KMS-11 (cell line): ENCODE measurements at regions not wholly inside any gene's neighbourhood (a gene's known extent, or its start where the extent isn't known, plus 50 kb on each side); places are given as distances from the start of the nearest gene placed in this dataset.

Experiments
- H2AFZ ChIP-seq: fragments of 200-600 bp; sonication (generic); 2 replicates; pipeline ENCODE4 v1.6.1; 2016; ENCODE audit warnings: antibody characterized with exemption, mixed run types, low read depth
- H3K27ac ChIP-seq: fragments of 200-600 bp; sonication (generic); 2 replicates; pipeline ENCODE4 v1.6.1; 2016; ENCODE audit warnings: mild to moderate bottlenecking, mixed run types
- H3K27me3 ChIP-seq: fragments of 200-600 bp; sonication (generic); 2 replicates; pipeline ENCODE4 v1.6.1; 2017; ENCODE audit warnings: mild to moderate bottlenecking, low read depth, mixed run types, moderate library complexity; ENCODE audit not compliant: insufficient read depth
- H3K36me3 ChIP-seq: fragments of 200-600 bp; sonication (generic); 2 replicates; pipeline ENCODE4 v1.6.1; 2017; ENCODE audit warnings: mild to moderate bottlenecking, mixed run types; ENCODE audit not compliant: insufficient read depth
- H3K4me1 ChIP-seq: fragments of 200-600 bp; sonication (generic); 2 replicates; pipeline ENCODE4 v1.6.1; 2016; ENCODE audit warnings: mild to moderate bottlenecking, low read depth, mixed run types; ENCODE audit not compliant: poor library complexity, severe bottlenecking
- H3K4me2 ChIP-seq: fragments of 200-600 bp; sonication (generic); 2 replicates; pipeline ENCODE4 v1.7.0; 2016; ENCODE audit warnings: mild to moderate bottlenecking, mixed run types
- H3K4me3 ChIP-seq: fragments of 200-600 bp; sonication (generic); IDR thresholded peaks from 2 replicates; pipeline ENCODE4 v1.6.1; 2017; ENCODE audit warnings: low read depth, low read length, mixed read lengths; ENCODE audit not compliant: insufficient read depth
- H3K79me2 ChIP-seq: fragments of 200-600 bp; sonication (generic); 2 replicates; pipeline ENCODE4 v1.6.1; 2016; ENCODE audit warnings: low read depth, mixed run types; ENCODE audit not compliant: insufficient read depth
- H3K9ac ChIP-seq: fragments of 200-600 bp; sonication (generic); 2 replicates; pipeline ENCODE4 v1.6.1; 2016; ENCODE audit warnings: mild to moderate bottlenecking, mixed run types
- H4K20me1 ChIP-seq: fragments of 200-600 bp; sonication (generic); 2 replicates; pipeline ENCODE4 v1.6.1; 2016; ENCODE audit warnings: mild to moderate bottlenecking, mixed run types; ENCODE audit not compliant: insufficient read depth
- TF ChIP-seq, protein P1 (sequence below): fragments of 200-600 bp; sonication (generic); conservative IDR thresholded peaks from 2 replicates; pipeline ENCODE4 v1.6.1; 2017; ENCODE audit warnings: low read depth, mild to moderate bottlenecking, antibody characterized with exemption, low read length, moderate library complexity, mixed read lengths

DNA sequence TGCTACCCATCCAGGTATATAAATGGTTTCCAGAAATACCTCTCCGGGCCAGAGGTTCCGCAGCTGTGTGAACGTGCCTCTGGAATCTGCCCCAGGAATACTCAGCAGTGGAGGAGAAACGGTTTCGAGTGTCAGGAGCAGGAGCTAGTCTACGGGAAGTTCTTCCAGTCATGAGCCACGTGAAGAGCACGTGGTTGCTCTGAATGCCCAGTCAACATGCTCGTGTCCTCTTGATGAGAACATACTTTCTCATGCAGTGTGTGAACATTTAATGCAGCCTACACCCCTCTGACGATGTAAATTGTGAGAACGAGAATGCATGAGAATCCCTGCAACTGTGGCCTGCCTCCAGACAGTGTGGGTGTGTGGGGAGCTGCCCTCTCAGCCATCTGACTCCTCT, 277.0 kb upstream of the SHH start:
- Histone ChIP-seq H3K27me3 (no peaks in the 10 kb centered on the region), H2AFZ (no peak overlapping the region)
- TF ChIP-seq, protein P1, sequence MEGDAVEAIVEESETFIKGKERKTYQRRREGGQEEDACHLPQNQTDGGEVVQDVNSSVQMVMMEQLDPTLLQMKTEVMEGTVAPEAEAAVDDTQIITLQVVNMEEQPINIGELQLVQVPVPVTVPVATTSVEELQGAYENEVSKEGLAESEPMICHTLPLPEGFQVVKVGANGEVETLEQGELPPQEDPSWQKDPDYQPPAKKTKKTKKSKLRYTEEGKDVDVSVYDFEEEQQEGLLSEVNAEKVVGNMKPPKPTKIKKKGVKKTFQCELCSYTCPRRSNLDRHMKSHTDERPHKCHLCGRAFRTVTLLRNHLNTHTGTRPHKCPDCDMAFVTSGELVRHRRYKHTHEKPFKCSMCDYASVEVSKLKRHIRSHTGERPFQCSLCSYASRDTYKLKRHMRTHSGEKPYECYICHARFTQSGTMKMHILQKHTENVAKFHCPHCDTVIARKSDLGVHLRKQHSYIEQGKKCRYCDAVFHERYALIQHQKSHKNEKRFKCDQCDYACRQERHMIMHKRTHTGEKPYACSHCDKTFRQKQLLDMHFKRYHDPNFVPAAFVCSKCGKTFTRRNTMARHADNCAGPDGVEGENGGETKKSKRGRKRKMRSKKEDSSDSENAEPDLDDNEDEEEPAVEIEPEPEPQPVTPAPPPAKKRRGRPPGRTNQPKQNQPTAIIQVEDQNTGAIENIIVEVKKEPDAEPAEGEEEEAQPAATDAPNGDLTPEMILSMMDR = no peak

DNA sequence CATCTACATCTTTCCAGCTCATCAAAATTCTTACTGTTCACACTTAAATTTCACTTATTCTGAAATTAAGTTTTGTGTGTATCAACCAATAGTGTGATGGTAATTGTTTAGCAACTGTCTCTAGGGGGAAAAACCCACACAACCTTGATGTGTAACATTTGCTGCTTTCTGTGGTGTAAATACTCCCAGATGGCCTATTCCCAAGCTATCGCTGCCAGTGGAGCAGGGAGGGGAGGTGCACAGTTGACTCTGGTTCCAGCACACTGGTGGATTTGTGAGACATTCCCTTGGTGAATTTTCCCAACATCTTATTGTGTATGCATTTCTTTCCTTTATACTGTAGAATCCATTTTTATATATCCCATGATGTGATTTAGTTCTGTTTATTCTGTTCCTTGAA, 275.9 kb upstream of the SHH start:
- Histone ChIP-seq H3K79me2 (no peaks in the 10 kb centered on the region), H3K4me1 (no peaks in the 10 kb centered on the region), H3K27ac (no peak overlapping the region), H3K4me2 (no peak overlapping the region), H3K27me3 (no peaks in the 10 kb centered on the region), H2AFZ (no peak overlapping the region), H4K20me1 (no peaks in the 10 kb centered on the region), H3K4me3 (no peak overlapping the region), H3K9ac (no peak overlapping the region), H3K36me3 (no peaks in the 10 kb centered on the region)
- TF ChIP-seq, protein P1 = no peak

More for the DNA sequence above, 277.0 kb upstream of the SHH start:
- H3K9ac ChIP-seq = no peak overlapping the region
- H3K4me1 ChIP-seq = no peaks in the 10 kb centered on the region
- H3K4me3 ChIP-seq = no peak overlapping the region
- H4K20me1 ChIP-seq = no peaks in the 10 kb centered on the region
- H3K79me2 ChIP-seq = no peaks in the 10 kb centered on the region
- H3K36me3 ChIP-seq = no peaks in the 10 kb centered on the region
- no peak overlapping the region for H3K4me2 ChIP-seq
- no peak overlapping the region for H3K27ac ChIP-seq

DNA sequence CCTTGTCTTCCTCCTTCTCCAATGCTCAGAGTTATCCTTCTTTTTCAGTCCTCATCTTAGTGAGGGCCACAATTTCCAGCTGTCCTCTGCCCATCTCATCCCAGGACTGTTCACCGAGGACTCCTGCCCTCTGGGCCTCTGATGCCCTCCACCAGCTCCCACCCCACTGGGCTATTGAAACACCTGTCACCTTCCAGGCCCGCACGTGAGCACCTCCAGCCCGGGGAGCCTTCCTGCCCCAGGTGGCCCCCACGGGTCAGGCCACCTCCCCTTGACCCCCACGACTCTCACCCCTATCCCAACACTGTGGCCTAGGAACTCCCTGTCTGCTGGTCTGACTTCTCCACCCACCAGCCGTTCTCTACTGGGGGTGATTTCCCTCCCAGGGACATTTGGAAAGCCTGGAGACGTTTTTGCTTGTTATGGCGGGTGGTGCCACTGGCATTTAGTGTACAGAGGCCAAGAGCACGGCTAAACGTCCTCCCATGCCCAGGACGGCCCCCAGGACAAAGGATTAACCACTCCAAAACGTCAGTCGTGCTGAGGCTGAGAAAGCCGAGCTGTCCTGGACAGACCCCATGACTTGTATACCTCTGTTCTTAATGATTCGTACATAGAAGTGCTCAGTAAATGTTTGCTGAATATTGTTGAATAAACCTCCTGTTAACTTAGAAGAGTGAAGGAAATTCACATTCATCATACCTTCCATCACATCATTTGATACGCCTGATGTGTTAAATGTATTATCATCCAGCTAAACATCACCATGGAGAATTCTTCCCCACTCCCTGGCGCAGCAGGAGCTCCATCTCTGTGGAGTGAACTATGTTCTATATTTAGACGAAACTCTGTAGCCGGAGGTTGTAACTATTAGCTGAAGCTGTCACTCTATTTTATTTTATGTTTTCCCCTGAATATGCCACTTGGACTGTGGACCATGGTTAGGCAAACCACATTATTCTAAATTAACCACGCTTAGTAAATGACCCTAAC, 270.1 kb upstream of the SHH start:
- Histone ChIP-seq H3K27ac (no peak overlapping the region), H4K20me1 (no peaks in the 10 kb centered on the region), H3K27me3 (no peaks in the 10 kb centered on the region), H3K79me2 (no peaks in the 10 kb centered on the region), H3K4me2 (no peak overlapping the region), H3K9ac (no peak overlapping the region), H3K36me3 (no peaks in the 10 kb centered on the region), H2AFZ (no peak overlapping the region), H3K4me1 (no peaks in the 10 kb centered on the region), H3K4me3 (no peak overlapping the region)
- TF ChIP-seq, protein P1 = no peak

DNA sequence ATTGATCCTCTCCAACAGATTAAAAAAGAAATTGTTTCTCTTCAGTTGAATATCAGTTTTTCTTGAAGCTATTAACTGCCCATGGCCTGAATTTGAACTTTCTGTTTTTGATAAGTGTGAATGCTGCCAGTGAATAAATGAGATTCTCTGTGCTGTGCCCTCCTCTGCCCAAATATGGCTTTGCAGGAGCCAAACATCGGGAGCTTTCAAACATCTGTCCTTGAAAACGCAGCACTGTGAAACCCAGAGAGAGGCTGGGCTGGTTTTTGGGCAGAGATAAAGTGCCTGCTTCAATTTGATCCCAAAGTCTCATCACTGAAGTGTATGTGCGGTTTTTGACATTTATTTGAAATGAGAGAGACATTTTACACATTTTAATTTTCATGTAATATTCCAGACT, 268.3 kb upstream of the SHH start:
- Histone ChIP-seq H3K4me2 (no peak overlapping the region), H3K4me1 (no peaks in the 10 kb centered on the region), H3K27ac (no peak overlapping the region), H2AFZ (no peak overlapping the region), H3K9ac (no peak overlapping the region), H3K27me3 (no peaks in the 10 kb centered on the region), H3K79me2 (no peaks in the 10 kb centered on the region), H3K4me3 (no peak overlapping the region), H4K20me1 (no peaks in the 10 kb centered on the region), H3K36me3 (no peaks in the 10 kb centered on the region)
- TF ChIP-seq, protein P1 = no peak
